Loucy (cell line): ENCODE measurements at regions not wholly inside any gene's neighbourhood (a gene's known extent, or its start where the extent isn't known, plus 50 kb on each side); places are given as distances from the start of the nearest gene placed in this dataset.

Experiments
- H2AFZ ChIP-seq: fragments of 200-600 bp; sonication (generic); 2 replicates; pipeline ENCODE4 v1.6.0; 2016; ENCODE audit warnings: antibody characterized with exemption, mild to moderate bottlenecking, low read length, moderate library complexity
- H3F3A ChIP-seq: fragments of 200-600 bp; 2 replicates; pipeline ENCODE4 v1.6.0; 2016; ENCODE audit warnings: antibody characterized with exemption, low read depth, mild to moderate bottlenecking
- H3K27me3 ChIP-seq: fragments of 200-600 bp; sonication (generic); 2 replicates; pipeline ENCODE4 v1.6.1; 2014; ENCODE audit warnings: low read length, mild to moderate bottlenecking; ENCODE audit not compliant: insufficient read depth, poor library complexity, severe bottlenecking
- H3K36me3 ChIP-seq: fragments of 200-600 bp; sonication (generic); 2 replicates; pipeline ENCODE4 v1.6.1; 2016; ENCODE audit warnings: low read length; ENCODE audit not compliant: insufficient read depth
- H3K4me1 ChIP-seq: fragments of 200-600 bp; sonication (generic); 2 replicates; pipeline ENCODE4 v1.5.1; 2014; ENCODE audit warnings: low read length, mild to moderate bottlenecking; ENCODE audit not compliant: insufficient read depth, poor library complexity, severe bottlenecking
- H3K4me2 ChIP-seq: fragments of 200-600 bp; sonication (generic); 2 replicates; pipeline ENCODE4 v1.6.0; 2014; ENCODE audit warnings: antibody characterized with exemption, low read length, low read depth, mild to moderate bottlenecking; ENCODE audit not compliant: poor library complexity, severe bottlenecking
- H3K4me3 ChIP-seq: fragments of 200-600 bp; sonication (generic); 2 replicates; pipeline ENCODE4 v1.5.1; 2014; ENCODE audit warnings: low read length, mild to moderate bottlenecking, mixed read lengths; ENCODE audit not compliant: poor library complexity, severe bottlenecking
- H3K79me2 ChIP-seq: fragments of 200-600 bp; sonication (generic); 2 replicates; pipeline ENCODE4 v1.6.1; 2014; ENCODE audit warnings: low read length; ENCODE audit not compliant: insufficient read depth
- H3K9ac ChIP-seq: fragments of 200-600 bp; sonication (generic); 2 replicates; pipeline ENCODE4 v1.6.0; 2014; ENCODE audit warnings: mild to moderate bottlenecking, low read depth, low read length, moderate library complexity; ENCODE audit not compliant: poor library complexity, severe bottlenecking
- H3K9me2 ChIP-seq: fragments of 200-600 bp; sonication (generic); replicated peaks from 2 replicates; pipeline ENCODE4 v1.6.1; 2016; ENCODE audit warnings: low read depth, low read length, mixed read lengths
- H3K9me3 ChIP-seq: fragments of 200-600 bp; sonication (generic); 2 replicates; pipeline ENCODE4 v1.6.1; 2014; ENCODE audit warnings: mild to moderate bottlenecking, antibody characterized with exemption, low read length, low read depth; ENCODE audit not compliant: insufficient read depth
- H4K20me1 ChIP-seq: fragments of 200-600 bp; sonication (generic); 2 replicates; pipeline ENCODE4 v1.6.0; 2014; ENCODE audit warnings: antibody characterized with exemption, low read length, mild to moderate bottlenecking; ENCODE audit not compliant: insufficient read depth, poor library complexity, severe bottlenecking
- CTCF ChIP-seq: fragments of 200-600 bp; sonication (generic); conservative IDR thresholded peaks from 2 replicates; pipeline ENCODE4 v1.5.1; 2014; ENCODE audit warnings: mild to moderate bottlenecking, antibody characterized with exemption, low read length
- EZH2phosphoT487 ChIP-seq: fragments of 200-600 bp; IDR thresholded peaks from 2 replicates; pipeline ENCODE4 v1.6.1; 2018; ENCODE audit warnings: antibody characterized with exemption, mild to moderate bottlenecking, moderate library complexity, borderline replicate concordance

- Histone ChIP-seq H3K9me2 (no peaks in the 10 kb centered on the region), H2AFZ (0 out of 2 replicates have a peak overlapping the region, but pooled peaks have one; percentile 35), H3K36me3 (no peaks in the 10 kb centered on the region), H3K4me1 (peaks cover 5% of the 10 kb centered on the region), H3K79me2 (no peaks in the 10 kb centered on the region), H3K27me3 (no peaks in the 10 kb centered on the region), H3K9ac (no peak overlapping the region), H4K20me1 (no peaks in the 10 kb centered on the region), H3K4me3 (no peak overlapping the region), H3K9me3 (no peaks in the 10 kb centered on the region), H3F3A (no peaks in the 10 kb centered on the region), H3K4me2 (no peak overlapping the region)
- TF ChIP-seq EZH2phosphoT487 (no peak), CTCF (no peak)
Measured at GRCh38 chr3:110583373-110583935, 488.2 kb upstream of the NECTIN3 start.

- H2AFZ ChIP-seq, result no peak overlapping the region
- H3K9me2 ChIP-seq, result no peaks in the 10 kb centered on the region
- no peak overlapping the region for H3K4me2 ChIP-seq
- no peaks in the 10 kb centered on the region for H3K4me1 ChIP-seq
- H3K9ac ChIP-seq, result no peak overlapping the region
- no peaks in the 10 kb centered on the region for H4K20me1 ChIP-seq
- H3K27me3 ChIP-seq, result no peaks in the 10 kb centered on the region
- H3K4me3 ChIP-seq, result no peak overlapping the region
- H3K9me3 ChIP-seq, result no peaks in the 10 kb centered on the region
- H3F3A ChIP-seq, result no peaks in the 10 kb centered on the region
- H3K36me3 ChIP-seq, result no peaks in the 10 kb centered on the region
- no peak for TF ChIP-seq EZH2phosphoT487
- TF ChIP-seq CTCF, result no peak
- no peaks in the 10 kb centered on the region for H3K79me2 ChIP-seq
Measured at GRCh38 chr3:110588906-110589305, 482.7 kb upstream of the NECTIN3 start.

- H3K9ac ChIP-seq, result no peak overlapping the region
- H3K9me3 ChIP-seq, result no peaks in the 10 kb centered on the region
- H3K36me3 ChIP-seq, result no peaks in the 10 kb centered on the region
- no peaks in the 10 kb centered on the region for H4K20me1 ChIP-seq
- H3K27me3 ChIP-seq, result no peaks in the 10 kb centered on the region
- H3K79me2 ChIP-seq, result no peaks in the 10 kb centered on the region
- H3K4me1 ChIP-seq, result no peaks in the 10 kb centered on the region
- H3F3A ChIP-seq, result no peaks in the 10 kb centered on the region
- H3K4me2 ChIP-seq, result no peak overlapping the region
- no peak overlapping the region for H3K4me3 ChIP-seq
- H3K9me2 ChIP-seq, result no peaks in the 10 kb centered on the region
- no peak for TF ChIP-seq CTCF
- TF ChIP-seq EZH2phosphoT487, result no peak
- H2AFZ ChIP-seq, result no peak overlapping the region
Measured at GRCh38 chr3:110589341-110589740, 482.3 kb upstream of the NECTIN3 start.
